ENCODE measurements at regions not wholly inside any gene's neighbourhood (a gene's known extent, or its start where the extent isn't known, plus 50 kb on each side); places are given as distances from the start of the nearest gene placed in this dataset.

GRCh38 chr11:133782116-133782725, 63.1 kb downstream of the SPATA19 start:
- no peak for DNase-seq (ENCODE audit: extremely low read depth in 1 of 4, low spot score in 3 of 4)
- no peaks in the 10 kb centered on the region for H3K79me2 ChIP-seq (ENCODE audit: control insufficient read depth, insufficient read depth, low read length)
- no peaks in the 10 kb centered on the region for H3K9me3 ChIP-seq (replicated peaks; ENCODE audit: control insufficient read depth, insufficient read depth, low read depth, low read length)
- CTCF ChIA-PET (ENCODE audit: low intra/inter-chr PET ratio) = no interaction called here
- no peak overlapping the region for H3K9ac ChIP-seq (ENCODE audit: insufficient read depth in 1 of 2, low read depth in 2 of 2, low read length in 2 of 2)
- intact Hi-C loops (cut with micrococcal nuclease) = no loop called here
- 2% methylated on average over 29 of the region's 37 CpGs for WGBS (ENCODE audit: insufficient coverage, low coverage, missing lambda C conversion rate)
- H2AFZ ChIP-seq (ENCODE audit: low read depth, low read length) = no peak overlapping the region
- no peak overlapping the region for H3K4me2 ChIP-seq (ENCODE audit: insufficient read depth, low read length)
- no peaks in the 10 kb centered on the region for H3K9me1 ChIP-seq (ENCODE audit: control insufficient read depth, insufficient read depth, low read length)
- H4K20me1 ChIP-seq (replicated peaks; ENCODE audit: control insufficient read depth, insufficient read depth, low read length) = no peaks in the 10 kb centered on the region
- BruUV-seq (replicated peaks) = no TSS peak
- in situ Hi-C loops (cut with MboI) = no loop called here
- no peak overlapping the region for H3K27ac ChIP-seq (ENCODE audit: extremely low read depth, low read depth, low read length)
- H3K4me1 ChIP-seq (replicated peaks in 1 of 2; ENCODE audit: control insufficient read depth in 2 of 2, insufficient read depth in 2 of 2, low read length in 2 of 2) = no peaks in the 10 kb centered on the region
- no peaks in the 10 kb centered on the region for H3K27me3 ChIP-seq (ENCODE audit: control insufficient read depth in 2 of 2, insufficient read depth in 2 of 2, low read length in 2 of 2)
- no peak overlapping the region for H3K4me3 ChIP-seq
- POLR2A ChIA-PET = interaction anchor here (0.6 to 0.7 kb wide), 2 partner anchors 165 to 210 kb away, joined by 3 to 4 read pairs; no protein-coding TSS in a partner anchor
- no peaks in the 10 kb centered on the region for H3K36me3 ChIP-seq (ENCODE audit: control insufficient read depth, insufficient read depth, low read length)
- FAIRE-seq = no peak
- ATAC-seq = no peak
- no peak for TF ChIP-seq MAZ (CRISPR knock-in tag; conservative IDR thresholded peaks at IDR 0.05 in 1 of 2, IDR thresholded peaks at IDR 0.05 in 1 of 2)
- no peak for TF ChIP-seq TEAD2 (tag; IDR thresholded peaks at IDR 0.05)
- TF ChIP-seq NCOA6 (IDR thresholded peaks at IDR 0.05) = no peak
- no peak for TF ChIP-seq BRF2 (IDR thresholded peaks at IDR 0.05; ENCODE audit: borderline replicate concordance, insufficient read depth, insufficient read length)
- TF ChIP-seq ATF2 (CRISPR knock-in tag; IDR thresholded peaks at IDR 0.05) = no peak
- no peak for TF ChIP-seq CEBPG (CRISPR knock-in tag; IDR thresholded peaks at IDR 0.05)
- TF ChIP-seq CEBPG (tag; conservative IDR thresholded peaks at IDR 0.05 in 1 of 2, IDR thresholded peaks at IDR 0.05 in 1 of 2) = no peak
- TF ChIP-seq XRCC5 (IDR thresholded peaks at IDR 0.05; ENCODE audit: low read depth, low read length) = no peak
- TF ChIP-seq PBX2 (CRISPR knock-in tag; IDR thresholded peaks at IDR 0.05; ENCODE audit: low read depth) = no peak
- no peak for TF ChIP-seq PBX2 (tag; conservative IDR thresholded peaks at IDR 0.05; ENCODE audit: low read depth)
- TF ChIP-seq ZFP30 (CRISPR knock-in tag; IDR thresholded peaks at IDR 0.05; ENCODE audit: borderline replicate concordance) = no peak
- no peak for TF ChIP-seq GABPB2 (CRISPR knock-in tag; conservative IDR thresholded peaks at IDR 0.05)
- no peak for TF ChIP-seq ZNF280B (CRISPR knock-in tag; IDR thresholded peaks at IDR 0.05)
- no peak for TF ChIP-seq PML (IDR thresholded peaks at IDR 0.05; ENCODE audit: low read length)
- no peak for TF ChIP-seq PKNOX1 (IDR thresholded peaks at IDR 0.05)
